H1 (cell line): ENCODE measurements at regions not wholly inside any gene's neighbourhood (a gene's known extent, or its start where the extent isn't known, plus 50 kb on each side); places are given as distances from the start of the nearest gene placed in this dataset.

Experiments used
- CHD2 ChIP-seq: IDR thresholded peaks from 2 replicates; pipeline ENCODE4 v1.6.1; 2012; ENCODE audit warnings: low read length, improper control_type of control experiment
- CREB1 ChIP-seq: IDR thresholded peaks from 2 replicates; pipeline ENCODE4 v1.6.1; 2012; ENCODE audit warnings: inconsistent platforms
- CTCF ChIP-seq, 3 experiments: IDR thresholded peaks; 1 replicate in 2 of 3; 2 replicates in 1 of 3; pipeline versions ENCODE4 v1.5.1 to v1.6.1; 2011; ENCODE audit warnings: low read length in 3 of 3, mild to moderate bottlenecking in 3 of 3, inconsistent platforms in 2 of 3, low read depth in 1 of 3, moderate library complexity in 1 of 3; ENCODE audit not compliant: insufficient read depth in 1 of 3; ENCODE audit errors: control extremely low read depth in 1 of 3
- NRF1 ChIP-seq: IDR thresholded peaks from 2 replicates; pipeline ENCODE4 v1.6.1; 2011; ENCODE audit warnings: mild to moderate bottlenecking, low read depth, low read length, improper control_type of control experiment
- TAF1 ChIP-seq: IDR thresholded peaks from 2 replicates; pipeline ENCODE4 v1.6.1; 2011; ENCODE audit warnings: mild to moderate bottlenecking, low read depth, low read length

GRCh38 chr1:193625255-193625654, 438.8 kb upstream of the B3GALT2 start:
- TF ChIP-seq TAF1 (no peak), NRF1 (no peak), CREB1 (no peak), CHD2 (no peak), CTCF (IDR thresholded peaks at IDR 0.05; ENCODE audit: control extremely low read depth in 1 of 3, insufficient read depth in 1 of 3, low read depth in 1 of 3, low read length in 3 of 3) (no peak)
